CD4-positive, alpha-beta memory T cell (primary cell): ENCODE measurements at regions not wholly inside any gene's neighbourhood (a gene's known extent, or its start where the extent isn't known, plus 50 kb on each side); places are given as distances from the start of the nearest gene placed in this dataset.

Experiments
- CTCF ChIA-PET: fragments of 350-600 bp; sonication (Branson Sonifier 250); formaldehyde crosslinking; loops from one replicate; lab custom pipeline; 2021; ENCODE audit warnings: inconsistent platforms; ENCODE audit not compliant: partially characterized antibody; lab: Charles Lee
- POLR2A ChIA-PET: fragments of 350-600 bp; sonication (Branson Sonifier 250); formaldehyde crosslinking; loops from one replicate; lab custom pipeline; 2021; ENCODE audit not compliant: partially characterized antibody; lab: Charles Lee
- DNase-seq, 5 donors: peaks; one replicate each; pipeline versions ENCODE4 v3.0.0 to v3.0.0-alpha.2; 2020 to 2022; ENCODE audit warnings: mixed read lengths in 1 of 5
- H3K27ac ChIP-seq: one replicate; pipeline ENCODE4 v1.7.0; 2013; ENCODE audit warnings: low read depth, low read length
- H3K27me3 ChIP-seq: 2 replicates; pipeline ENCODE4 v1.7.0; 2013; ENCODE audit warnings: mild to moderate bottlenecking, low read length, moderate library complexity; ENCODE audit not compliant: insufficient read depth
- H3K36me3 ChIP-seq: 2 replicates; pipeline ENCODE4 v1.7.0; 2013; ENCODE audit warnings: mild to moderate bottlenecking, low read length, moderate library complexity; ENCODE audit not compliant: insufficient read depth
- H3K4me1 ChIP-seq: 2 replicates; pipeline ENCODE4 v1.7.0; 2013; ENCODE audit warnings: mild to moderate bottlenecking, low read length, moderate library complexity; ENCODE audit not compliant: insufficient read depth
- H3K4me3 ChIP-seq, 2 donors: one replicate each; pipeline ENCODE4 v1.7.0; 2013; ENCODE audit warnings: low read length in 2 of 2, mild to moderate bottlenecking in 1 of 2
- H3K9me3 ChIP-seq, 2 donors: one replicate each; pipeline ENCODE4 v1.7.0; 2013; ENCODE audit warnings: low read length in 2 of 2, control low read depth in 1 of 2; ENCODE audit not compliant: control insufficient read depth in 1 of 2
- H3K27ac Mint-ChIP-seq, 7 donors: one replicate each; pipeline ENCODE4 v1.8.0; 2020 to 2021; ENCODE audit warnings: mixed read lengths in 7 of 7, mild to moderate bottlenecking in 6 of 7, inconsistent platforms in 3 of 7, moderate library complexity in 3 of 7
- H3K27me3 Mint-ChIP-seq, 2 donors: one replicate each; pipeline ENCODE4 v1.8.0; 2020 to 2021; ENCODE audit warnings: mixed read lengths in 2 of 2
- H3K36me3 Mint-ChIP-seq, 2 donors: one replicate each; pipeline ENCODE4 v1.8.0; 2020 to 2021; ENCODE audit warnings: mixed read lengths in 2 of 2, inconsistent platforms in 1 of 2, mild to moderate bottlenecking in 1 of 2
- H3K4me1 Mint-ChIP-seq, 4 donors: one replicate each; pipeline ENCODE4 v1.8.0; 2020 to 2021; ENCODE audit warnings: mixed read lengths in 4 of 4, mild to moderate bottlenecking in 1 of 4
- H3K4me3 Mint-ChIP-seq, 8 donors: one replicate each; pipeline ENCODE4 v1.8.0; 2020 to 2021; ENCODE audit warnings: mixed read lengths in 8 of 8, mild to moderate bottlenecking in 7 of 8, moderate library complexity in 6 of 8, inconsistent platforms in 3 of 8
- H3K9me3 Mint-ChIP-seq, 8 donors: one replicate each; pipeline ENCODE4 v1.8.0; 2020 to 2021; ENCODE audit warnings: mixed read lengths in 8 of 8, mild to moderate bottlenecking in 5 of 8, inconsistent platforms in 3 of 8, moderate library complexity in 1 of 8
- intact Hi-C: fragments of 100-400 bp; cut with micrococcal nuclease; formaldehyde crosslinking; loops from one replicate; pipeline ENCODE4 v1.15.1; 2023

DNA sequence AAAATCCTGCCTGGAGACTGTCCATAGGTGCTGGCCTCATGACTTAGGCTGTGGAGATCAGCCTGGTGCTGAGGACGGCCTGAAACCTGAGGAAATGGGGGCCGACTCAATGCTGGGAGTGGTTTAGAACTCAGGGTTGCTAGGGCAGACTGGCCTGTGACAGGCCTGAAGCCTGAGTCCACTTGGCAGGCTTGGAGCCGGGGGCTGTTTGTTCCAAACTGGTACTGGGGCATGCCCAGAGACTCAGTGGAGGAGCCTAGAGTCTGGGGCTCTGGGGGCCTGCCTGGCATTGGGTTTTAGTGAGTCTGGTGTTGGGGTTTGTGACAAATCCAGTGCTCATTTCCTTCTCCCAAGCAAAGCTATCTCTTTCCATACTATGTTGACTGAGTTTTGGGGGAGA, 489.7 kb upstream of the CNKSR2 start:
- H3K4me1 Mint-ChIP-seq, result no peaks in the 10 kb centered on the region
- no peak for DNase-seq
- CTCF ChIA-PET, result no interaction called here
- H3K27me3 Mint-ChIP-seq, result no peaks in the 10 kb centered on the region
- Histone ChIP-seq H3K27ac (no peak overlapping the region), H3K27me3 (no peaks in the 10 kb centered on the region), H3K9me3 (no peaks in the 10 kb centered on the region), H3K36me3 (no peaks in the 10 kb centered on the region), H3K4me3 (no peak overlapping the region), H3K4me1 (no peaks in the 10 kb centered on the region)
- intact Hi-C loops, result no loop called here
- no peak overlapping the region for H3K4me3 Mint-ChIP-seq
- H3K9me3 Mint-ChIP-seq, result peaks cover 0 to 4% (median 0%) of the 10 kb centered on the region in 8 donors
- H3K27ac Mint-ChIP-seq, result no peak overlapping the region
- POLR2A ChIA-PET, result no interaction called here
- H3K36me3 Mint-ChIP-seq, result no peaks in the 10 kb centered on the region

DNA sequence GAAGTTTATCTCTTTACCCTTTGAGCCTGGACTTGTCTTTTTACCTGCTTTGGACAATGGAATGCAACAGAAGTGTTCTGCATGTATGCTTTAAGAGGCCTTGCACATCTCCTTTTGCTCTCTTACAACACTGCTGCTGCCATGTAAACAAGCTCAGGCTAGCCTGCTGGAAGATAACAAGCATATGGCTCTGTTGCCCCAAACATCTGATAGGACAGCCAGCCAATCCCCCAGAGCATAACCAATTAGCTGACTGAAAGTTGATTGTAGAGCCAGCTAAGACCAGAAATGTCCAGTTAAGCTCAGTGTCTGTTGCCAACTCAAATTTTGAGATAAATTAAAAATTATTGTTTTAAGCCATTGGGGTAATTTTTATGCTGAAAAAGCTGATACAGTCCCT, 510.6 kb upstream of the CNKSR2 start:
- Mint-ChIP-seq H3K27me3 (no peaks in the 10 kb centered on the region), H3K4me1 (no peaks in the 10 kb centered on the region), H3K4me3 (no peak overlapping the region), H3K9me3 (peaks cover 0 to 23% (median 14%) of the 10 kb centered on the region in 8 donors), H3K27ac (no peak overlapping the region), H3K36me3 (no peaks in the 10 kb centered on the region)
- POLR2A ChIA-PET, result no interaction called here
- H3K4me1 ChIP-seq, result no peaks in the 10 kb centered on the region
- CTCF ChIA-PET, result no interaction called here
- H3K9me3 ChIP-seq, result no peaks in the 10 kb centered on the region
- intact Hi-C loops, result no loop called here
- no peak overlapping the region for H3K27ac ChIP-seq
- H3K4me3 ChIP-seq, result no peak overlapping the region
- no peaks in the 10 kb centered on the region for H3K36me3 ChIP-seq
- DNase-seq, result no peak
- H3K27me3 ChIP-seq, result no peaks in the 10 kb centered on the region

DNA sequence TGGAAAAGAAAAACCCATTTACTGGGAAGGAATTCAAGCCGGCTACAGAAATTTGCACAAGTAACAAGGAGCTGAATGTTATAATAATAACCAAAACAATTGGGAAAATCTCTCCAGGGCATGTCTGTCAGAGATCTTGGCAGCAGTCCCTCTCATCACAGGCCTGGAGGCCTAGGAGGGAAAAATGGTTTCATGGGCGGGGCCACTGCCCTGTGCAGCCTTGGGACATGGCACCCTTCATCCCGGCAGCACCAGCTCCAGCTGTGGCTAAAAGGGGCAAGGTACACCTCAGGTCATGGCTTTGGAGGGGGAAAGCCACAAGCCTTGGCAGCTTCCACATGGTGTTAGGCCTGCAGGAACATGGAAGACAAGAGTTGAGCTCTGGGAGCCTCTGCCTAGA, 513.1 kb upstream of the CNKSR2 start:
- H3K4me1 ChIP-seq, result no peaks in the 10 kb centered on the region
- no peaks in the 10 kb centered on the region for H3K27me3 ChIP-seq
- peaks cover 0 to 26% (median 14%) of the 10 kb centered on the region in 8 donors for H3K9me3 Mint-ChIP-seq
- no peaks in the 10 kb centered on the region for H3K4me1 Mint-ChIP-seq
- H3K27ac ChIP-seq, result no peak overlapping the region
- no peaks in the 10 kb centered on the region for H3K27me3 Mint-ChIP-seq
- ChIA-PET CTCF (no interaction called here), POLR2A (no interaction called here)
- intact Hi-C loops, result no loop called here
- H3K36me3 Mint-ChIP-seq, result no peaks in the 10 kb centered on the region
- no peak overlapping the region for H3K4me3 ChIP-seq
- H3K36me3 ChIP-seq, result no peaks in the 10 kb centered on the region
- no peaks in the 10 kb centered on the region for H3K9me3 ChIP-seq
- no peak overlapping the region for H3K27ac Mint-ChIP-seq
- no peak overlapping the region for H3K4me3 Mint-ChIP-seq
- DNase-seq, result no peak

DNA sequence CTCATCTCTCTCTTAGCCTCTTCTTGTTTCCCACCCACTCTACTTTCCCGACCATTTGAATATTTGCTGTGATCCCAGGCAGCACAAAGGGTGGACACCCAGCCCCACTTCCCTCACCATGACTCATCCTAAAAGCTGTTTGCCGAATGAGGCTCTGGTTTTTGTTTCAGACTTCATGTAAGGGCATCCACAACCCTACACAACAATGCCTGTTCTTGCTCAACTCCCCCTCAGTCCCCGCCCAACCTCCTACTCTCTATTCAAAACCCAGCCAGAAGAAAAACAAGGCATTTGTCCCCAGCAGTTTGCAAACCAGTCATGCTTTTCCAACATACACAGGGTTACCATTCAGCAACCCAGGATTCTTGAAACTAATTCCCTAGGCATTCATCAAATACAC, 516.5 kb upstream of the CNKSR2 start:
- POLR2A ChIA-PET, result no interaction called here
- Histone ChIP-seq H3K4me3 (no peak overlapping the region), H3K36me3 (no peaks in the 10 kb centered on the region), H3K9me3 (no peaks in the 10 kb centered on the region), H3K27me3 (no peaks in the 10 kb centered on the region), H3K27ac (no peak overlapping the region), H3K4me1 (no peaks in the 10 kb centered on the region)
- Mint-ChIP-seq H3K36me3 (no peaks in the 10 kb centered on the region), H3K4me3 (no peak overlapping the region), H3K27ac (no peak overlapping the region), H3K4me1 (no peaks in the 10 kb centered on the region), H3K27me3 (no peaks in the 10 kb centered on the region), H3K9me3 (peaks cover 0 to 26% (median 15%) of the 10 kb centered on the region in 8 donors)
- CTCF ChIA-PET, result no interaction called here
- intact Hi-C loops, result no loop called here
- no peak for DNase-seq

DNA sequence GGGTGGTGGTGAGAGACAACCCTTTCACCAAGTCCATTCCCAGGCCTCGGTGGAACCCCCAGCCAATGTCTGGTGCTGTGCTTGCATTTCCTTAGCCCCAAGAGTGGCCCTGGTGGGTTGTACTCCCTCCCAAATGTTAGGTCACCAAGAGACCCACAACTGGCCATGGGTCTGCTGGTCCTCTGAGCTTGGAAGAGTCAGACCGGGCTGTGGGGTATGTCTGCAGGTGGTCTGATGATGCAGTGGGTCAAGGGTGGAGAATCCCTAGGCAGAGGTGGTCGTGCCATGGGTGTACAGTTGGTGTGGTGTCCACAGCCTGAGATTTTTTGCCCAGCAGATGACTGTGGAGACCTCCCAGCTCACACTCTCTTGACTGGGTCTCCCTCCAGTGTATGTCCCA, 535.7 kb upstream of the CNKSR2 start:
- Histone ChIP-seq H3K36me3 (no peaks in the 10 kb centered on the region), H3K27me3 (no peaks in the 10 kb centered on the region), H3K4me1 (no peaks in the 10 kb centered on the region), H3K4me3 (no peak overlapping the region), H3K27ac (no peak overlapping the region), H3K9me3 (no peaks in the 10 kb centered on the region)
- Mint-ChIP-seq H3K36me3 (no peaks in the 10 kb centered on the region), H3K27me3 (no peaks in the 10 kb centered on the region), H3K4me1 (no peaks in the 10 kb centered on the region), H3K4me3 (no peak overlapping the region), H3K27ac (no peak overlapping the region), H3K9me3 (peaks cover 0 to 17% (median 0%) of the 10 kb centered on the region in 8 donors)
- ChIA-PET POLR2A (no interaction called here), CTCF (no interaction called here)
- intact Hi-C loops, result no loop called here
- no peak for DNase-seq

DNA sequence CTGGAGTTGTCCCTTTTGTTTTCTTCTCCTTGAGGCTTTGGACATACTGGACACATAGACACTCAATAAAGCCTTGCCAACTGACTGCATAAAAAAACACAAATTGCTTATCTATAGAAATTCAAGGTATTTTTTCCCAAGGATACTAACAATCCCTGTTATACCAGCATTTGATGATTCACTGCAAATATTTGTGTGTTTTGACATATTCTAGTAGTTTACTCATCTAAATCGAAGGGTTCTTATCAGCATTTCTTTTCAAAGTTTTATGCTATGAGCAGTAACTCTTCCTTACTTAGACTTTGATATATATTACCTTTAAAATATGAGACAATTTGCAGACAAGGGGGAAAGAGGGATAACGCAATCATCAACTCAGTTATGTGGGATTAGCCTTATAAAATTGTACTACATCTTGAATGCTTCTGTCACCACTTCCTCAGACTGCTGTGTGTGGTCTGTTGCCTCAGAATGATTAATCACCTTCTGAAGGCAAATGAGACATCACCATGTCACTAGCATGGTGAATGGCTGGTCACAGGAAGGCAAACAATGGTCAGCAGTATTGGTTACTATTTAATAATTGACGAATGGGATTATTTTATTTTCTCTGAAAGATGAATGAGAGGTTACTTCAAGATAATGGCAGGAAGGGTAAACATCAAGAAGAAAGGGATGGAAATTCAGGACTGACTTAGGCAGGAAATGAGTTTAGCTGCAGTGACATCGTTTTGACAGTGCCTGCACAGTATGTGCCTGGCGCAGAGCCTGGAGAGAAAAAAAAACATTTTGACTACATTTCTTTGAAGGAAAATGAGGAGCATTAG, 544.3 kb upstream of the CNKSR2 start:
- no peaks in the 10 kb centered on the region for H3K27me3 ChIP-seq
- ChIA-PET CTCF (no interaction called here), POLR2A (no interaction called here)
- no peak overlapping the region for H3K27ac Mint-ChIP-seq
- H3K36me3 Mint-ChIP-seq, result no peaks in the 10 kb centered on the region
- no peak overlapping the region for H3K4me3 Mint-ChIP-seq
- peaks cover 0 to 2% (median 0%) of the 10 kb centered on the region in 8 donors for H3K9me3 Mint-ChIP-seq
- H3K36me3 ChIP-seq, result no peaks in the 10 kb centered on the region
- H3K9me3 ChIP-seq, result no peaks in the 10 kb centered on the region
- no peak overlapping the region for H3K4me3 ChIP-seq
- H3K4me1 ChIP-seq, result no peaks in the 10 kb centered on the region
- H3K27ac ChIP-seq, result no peak overlapping the region
- intact Hi-C loops, result no loop called here
- DNase-seq, result no peak
- H3K27me3 Mint-ChIP-seq, result no peaks in the 10 kb centered on the region
- H3K4me1 Mint-ChIP-seq, result no peaks in the 10 kb centered on the region

DNA sequence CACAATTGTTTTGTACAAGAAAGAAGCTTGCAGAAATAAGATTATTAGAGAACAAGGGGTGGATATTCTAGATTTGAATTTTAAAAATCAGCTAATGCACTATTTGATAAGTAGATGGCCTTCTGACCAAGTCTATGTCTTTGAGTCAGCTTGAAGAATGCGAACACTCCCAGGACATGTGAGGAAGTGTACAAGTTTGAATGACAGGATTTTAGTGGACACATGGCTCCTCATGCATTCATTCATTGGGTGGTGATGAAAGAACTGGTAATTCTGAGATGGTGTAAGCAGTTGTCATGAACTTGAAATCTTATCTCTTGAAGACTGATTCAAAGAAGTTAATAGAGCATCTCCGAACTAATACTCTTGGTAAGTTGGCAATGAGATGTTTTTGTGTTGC, 548.2 kb upstream of the CNKSR2 start:
- ChIA-PET CTCF (no interaction called here), POLR2A (no interaction called here)
- no peaks in the 10 kb centered on the region for H3K9me3 Mint-ChIP-seq
- DNase-seq, result no peak
- Histone ChIP-seq H3K4me3 (no peak overlapping the region), H3K4me1 (no peaks in the 10 kb centered on the region), H3K27ac (no peak overlapping the region), H3K36me3 (no peaks in the 10 kb centered on the region), H3K9me3 (no peaks in the 10 kb centered on the region), H3K27me3 (no peaks in the 10 kb centered on the region)
- no peaks in the 10 kb centered on the region for H3K27me3 Mint-ChIP-seq
- no peaks in the 10 kb centered on the region for H3K4me1 Mint-ChIP-seq
- H3K36me3 Mint-ChIP-seq, result no peaks in the 10 kb centered on the region
- intact Hi-C loops, result no loop called here
- H3K27ac Mint-ChIP-seq, result no peak overlapping the region
- no peak overlapping the region for H3K4me3 Mint-ChIP-seq
